Erythroblast (primary cell): ENCODE measurements at regions not wholly inside any gene's neighbourhood (a gene's known extent, or its start where the extent isn't known, plus 50 kb on each side); places are given as distances from the start of the nearest gene placed in this dataset.

Experiments used
- GATA1 ChIP-seq: IDR thresholded peaks from 2 replicates; pipeline ENCODE4 v1.6.1; 2011; ENCODE audit warnings: low read depth, mild to moderate bottlenecking, control low read depth, low read length, moderate library complexity
- POLR2A ChIP-seq: IDR thresholded peaks from 2 replicates; pipeline ENCODE4 v1.6.1; 2011; ENCODE audit warnings: mild to moderate bottlenecking, low read length

GRCh38 chr4:8687083-8687482, 94.5 kb downstream of the CPZ start:
- TF ChIP-seq POLR2A (no peak), GATA1 (no peak)
